Body of pancreas (tissue), 4 donors: ENCODE measurements at regions not wholly inside any gene's neighbourhood (a gene's known extent, or its start where the extent isn't known, plus 50 kb on each side); places are given as distances from the start of the nearest gene placed in this dataset.

ENCODE experiments used
- CTCF ChIP-seq, 7 experiments: fragments of 450-650 bp in 4 of 7; fragments of 200-600 bp in 3 of 7; sonication (generic) in 3 of 7; IDR thresholded peaks; one replicate each; pipeline ENCODE4 v1.5.1; 2016 to 2019; ENCODE audit warnings: antibody characterized with exemption in 7 of 7
- POLR2A ChIP-seq, 3 donors: fragments of 450-650 bp; IDR thresholded peaks; one replicate each; pipeline ENCODE4 v1.6.1; 2016; ENCODE audit warnings: antibody characterized with exemption in 3 of 3, mild to moderate bottlenecking in 2 of 3

- TF ChIP-seq POLR2A (IDR thresholded peaks at IDR 0.05) (no peak), CTCF (IDR thresholded peaks at IDR 0.05) (no peak)
Measured at GRCh38 chr3:154602241-154602640, 172.3 kb upstream of the GPR149 start.
